HG03354 (cell line): ENCODE measurements at regions not wholly inside any gene's neighbourhood (a gene's known extent, or its start where the extent isn't known, plus 50 kb on each side); places are given as distances from the start of the nearest gene placed in this dataset.

ENCODE experiments used
- ATAC-seq: cut with Tn5 transposase; IDR thresholded peaks from one replicate; pipeline ENCODE4 v1.9.1; 2021; ENCODE audit warnings: mild to moderate bottlenecking; ENCODE audit not compliant: unreplicated experiment, poor library complexity, severe bottlenecking

DNA sequence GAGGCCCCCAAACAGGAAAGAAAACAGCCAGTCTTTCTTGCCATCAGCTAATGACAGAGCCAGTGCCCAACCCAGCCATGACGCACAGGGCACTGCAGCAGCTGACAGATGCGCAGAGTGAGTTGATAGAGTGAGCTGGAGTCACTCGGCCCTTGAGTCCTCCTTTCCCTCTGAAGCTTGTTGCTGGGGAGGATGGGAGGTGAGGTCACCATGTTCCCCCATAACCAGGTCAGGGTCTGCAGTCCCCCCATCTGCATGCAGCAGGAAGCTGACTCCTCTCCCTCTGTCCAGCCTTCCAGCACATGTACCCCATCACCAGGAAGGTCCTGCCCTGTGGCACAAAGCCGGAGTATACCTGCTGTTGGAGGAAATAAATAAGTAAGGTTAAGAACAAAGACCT is 174.6 kb downstream of the ABHD5 start:
- no peak for ATAC-seq

- no peak for ATAC-seq
Observed at GRCh38 chr3:43865887-43866528, 175.3 kb downstream of the ABHD5 start.

DNA sequence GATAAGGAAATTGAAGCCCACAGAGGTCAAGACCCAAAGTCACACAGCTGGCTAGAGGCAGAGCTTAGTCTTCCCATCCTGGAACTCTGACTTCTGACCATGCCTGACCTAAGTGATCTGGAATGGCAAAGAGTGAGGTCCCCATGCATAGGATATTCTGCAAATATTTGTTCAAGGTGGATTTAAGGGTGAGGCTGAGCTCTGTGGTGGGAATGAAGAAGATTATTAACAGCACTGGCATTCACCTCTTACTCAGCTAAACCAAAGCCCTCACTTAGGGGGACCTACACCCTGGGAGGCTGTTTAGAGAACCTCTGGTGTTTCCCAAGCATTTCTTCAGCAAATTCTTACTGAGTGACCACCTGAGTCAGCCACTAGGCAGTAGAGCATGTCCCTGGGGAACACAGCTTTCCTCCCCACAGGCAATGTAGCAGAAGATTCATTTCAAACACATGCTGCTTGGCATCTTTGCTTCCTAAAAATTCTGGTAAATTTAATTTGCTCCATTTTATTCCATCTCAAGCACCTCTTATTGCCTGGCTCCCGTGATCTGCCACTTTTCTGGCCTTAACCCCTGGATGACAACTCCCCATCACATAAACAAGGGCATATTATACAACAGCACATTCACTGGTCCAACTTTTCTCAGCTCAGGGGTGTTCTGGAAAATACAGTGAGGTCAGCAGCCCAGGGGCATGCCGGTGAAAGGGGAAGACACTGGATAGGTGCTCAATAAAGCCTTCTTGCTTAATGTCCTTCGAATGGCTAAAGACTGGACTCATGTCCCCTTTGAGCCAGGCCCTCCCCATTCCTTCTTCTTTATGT is 176.0 kb downstream of the ABHD5 start:
- ATAC-seq, result no peak

- no peak for ATAC-seq
Observed at GRCh38 chr3:43867436-43868072, 176.8 kb downstream of the ABHD5 start.

DNA sequence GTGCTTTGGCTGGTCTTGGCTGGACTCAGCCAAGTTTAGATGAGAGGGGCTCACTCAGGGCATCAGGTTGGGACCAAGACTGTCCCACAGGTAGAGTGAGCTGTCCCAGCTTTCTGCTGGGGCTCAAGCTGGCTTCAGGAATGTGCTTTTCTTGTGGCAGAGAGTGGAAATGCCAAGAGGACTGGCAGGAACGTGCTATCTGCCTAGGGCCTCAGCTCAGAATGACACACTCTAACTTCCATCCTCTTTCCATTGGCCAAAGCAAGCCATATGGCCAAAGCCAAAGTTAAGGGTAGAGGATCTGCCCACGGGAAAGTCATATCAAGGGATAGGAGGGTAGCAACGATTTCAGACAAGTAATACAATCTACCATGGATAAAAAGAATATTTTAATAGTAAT is 178.8 kb downstream of the ABHD5 start:
- no peak for ATAC-seq

- ATAC-seq, result no peak
Observed at GRCh38 chr3:43870120-43870519, 179.4 kb downstream of the ABHD5 start.

DNA sequence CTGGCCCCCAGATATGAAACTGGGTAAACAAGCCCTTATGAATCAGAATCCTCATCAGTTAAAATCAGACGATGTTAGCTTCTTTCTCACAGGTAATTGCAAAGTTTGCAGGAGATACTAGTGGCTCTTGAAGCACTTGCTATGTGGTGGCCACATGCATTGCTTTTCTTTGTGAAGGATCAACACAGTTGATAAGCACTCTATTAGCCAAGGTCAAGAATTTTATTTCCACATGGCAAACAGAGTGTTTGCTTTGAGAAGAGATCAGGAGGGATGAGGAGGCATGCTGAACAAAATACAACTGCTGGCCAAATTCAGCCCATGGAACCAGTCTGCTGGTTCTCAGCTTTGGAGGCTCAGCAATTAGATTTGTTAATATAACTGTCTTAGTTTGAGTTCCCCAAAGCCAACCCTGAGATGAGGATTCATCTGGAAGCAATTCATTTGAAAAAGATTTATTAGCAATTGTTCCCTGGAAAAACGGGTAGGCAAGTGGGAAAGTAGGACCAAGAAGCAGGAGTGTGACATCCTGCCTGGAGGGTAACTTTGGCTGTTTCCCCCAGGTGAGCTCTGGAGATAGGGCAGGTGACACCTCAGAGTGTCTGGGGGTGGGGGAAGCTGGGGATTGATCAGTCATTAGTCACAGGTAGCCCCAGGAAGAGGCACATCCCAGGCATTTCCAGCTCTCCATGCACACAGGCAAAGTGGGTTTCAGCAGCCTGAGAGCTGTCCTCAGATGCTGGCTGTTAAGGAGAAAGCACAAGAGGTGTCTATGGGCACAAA is 180.3 kb downstream of the ABHD5 start:
- ATAC-seq, result no peak

DNA sequence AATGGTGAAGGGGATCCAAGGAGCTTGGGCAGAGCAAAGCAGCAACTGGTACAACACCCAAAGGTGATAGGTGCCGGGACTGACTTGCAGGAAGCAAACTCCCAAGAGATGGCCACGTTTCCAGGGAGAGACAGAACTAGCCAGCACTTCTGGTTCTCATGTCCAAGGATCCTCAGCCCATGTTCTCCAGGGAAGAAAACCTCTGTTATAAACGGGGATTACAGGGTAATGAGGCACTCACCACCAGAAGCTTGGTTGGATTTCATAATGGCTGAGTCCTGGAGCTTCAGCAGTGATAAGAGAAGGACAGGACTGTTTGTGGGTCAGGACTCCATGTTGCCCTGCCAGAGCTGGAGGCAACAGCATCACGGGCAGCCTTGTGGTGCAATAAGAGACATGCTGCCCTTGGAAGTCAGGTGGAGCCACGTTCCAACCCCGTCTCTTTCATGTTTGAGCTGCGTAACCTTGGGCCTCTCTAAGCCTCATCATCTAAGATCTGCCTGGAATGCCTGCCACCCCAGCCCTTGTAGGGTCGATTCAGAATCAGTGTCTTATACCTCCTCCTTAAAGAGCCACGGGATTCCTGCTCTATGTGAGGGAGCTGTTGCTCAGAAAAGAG is 181.0 kb downstream of the ABHD5 start:
- no peak for ATAC-seq

DNA sequence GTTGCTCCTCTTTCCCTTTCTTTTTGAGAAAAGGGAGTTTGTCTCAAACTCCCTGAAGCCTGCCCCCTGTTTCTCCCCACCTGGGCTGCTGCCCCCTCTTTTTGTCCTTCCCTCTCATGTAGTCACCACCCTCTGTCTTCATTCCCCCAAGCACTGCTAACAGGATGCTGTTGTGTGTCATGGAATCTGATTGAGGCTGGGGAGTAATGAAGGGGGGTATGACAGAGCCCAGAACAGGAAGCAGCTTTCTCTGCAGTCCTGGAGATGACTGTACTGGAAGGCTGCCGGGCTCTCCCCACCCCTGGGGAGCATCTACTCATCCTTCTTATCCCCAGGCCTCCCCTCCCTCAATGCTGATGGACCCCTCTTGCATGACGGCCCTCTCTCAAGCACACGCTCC is 181.6 kb downstream of the ABHD5 start:
- no peak for ATAC-seq

DNA sequence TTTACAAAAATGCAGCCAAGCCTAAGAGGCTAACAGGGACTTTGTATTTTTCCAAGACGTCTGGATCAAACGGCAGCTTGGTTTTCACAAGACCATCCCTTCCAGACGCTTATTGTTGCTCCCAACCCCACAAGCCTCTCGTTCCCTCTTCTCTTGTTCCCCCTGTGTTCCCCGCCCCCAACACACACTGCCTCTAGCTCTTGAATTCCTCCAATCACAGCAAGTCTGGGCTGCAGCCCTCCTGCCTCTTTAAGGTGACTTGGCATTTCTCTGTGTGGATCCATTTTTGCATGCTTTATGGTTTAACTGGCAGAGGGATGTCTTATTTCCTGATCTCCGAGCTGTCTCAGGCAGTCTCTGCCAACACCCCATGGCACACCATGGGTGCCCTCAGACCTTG is 182.2 kb downstream of the ABHD5 start:
- no peak for ATAC-seq

GRCh38 chr3:43873723-43874122 is 183.0 kb downstream of the ABHD5 start:
- ATAC-seq, result no peak

DNA sequence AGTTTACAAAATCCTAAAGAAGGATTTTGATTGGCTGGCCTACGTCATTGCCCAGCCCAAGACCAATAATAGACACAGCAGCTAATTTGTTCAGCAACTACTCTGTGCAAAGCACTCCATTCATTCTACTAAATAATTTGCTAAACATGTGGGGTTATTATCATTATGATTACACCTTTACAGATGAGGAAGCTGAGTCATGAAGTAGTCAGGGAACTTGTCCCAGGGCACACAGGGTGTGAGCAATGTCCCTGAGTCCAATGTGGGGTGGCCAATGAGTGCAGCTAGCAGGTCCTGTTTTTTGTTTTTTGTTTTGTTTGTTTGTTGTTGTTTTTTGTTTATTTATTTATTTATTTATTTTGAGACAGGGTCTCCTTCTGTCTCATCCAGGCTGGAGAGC is 183.6 kb downstream of the ABHD5 start:
- no peak for ATAC-seq

- no peak for ATAC-seq
Observed at GRCh38 chr3:43874731-43875130, 184.0 kb downstream of the ABHD5 start.

GRCh38 chr3:43876648-43877047 is 185.9 kb downstream of the ABHD5 start:
- no peak for ATAC-seq

GRCh38 chr3:43879166-43879565 is 188.4 kb downstream of the ABHD5 start:
- no peak for ATAC-seq

- no peak for ATAC-seq
Observed at GRCh38 chr3:43882976-43883680, 192.4 kb downstream of the ABHD5 start.

- ATAC-seq, result no peak
Observed at GRCh38 chr3:43883729-43884396, 193.1 kb downstream of the ABHD5 start.

- ATAC-seq, result no peak
Observed at GRCh38 chr3:43884581-43884980, 193.8 kb downstream of the ABHD5 start.
